ENCODE measurements at regions not wholly inside any gene's neighbourhood (a gene's known extent, or its start where the extent isn't known, plus 50 kb on each side); places are given as distances from the start of the nearest gene placed in this dataset.

- TF ChIP-seq POLR2A (IDR thresholded peaks at IDR 0.05) = no peak
- TF ChIP-seq CTCF (IDR thresholded peaks at IDR 0.05) = no peak
Observed at GRCh38 chr18:30376515-30376914, 666.0 kb downstream of the DSC3 start.
